Keratinocyte (primary cell): ENCODE measurements at regions not wholly inside any gene's neighbourhood (a gene's known extent, or its start where the extent isn't known, plus 50 kb on each side); places are given as distances from the start of the nearest gene placed in this dataset.
"Not testable (repeated sequence)": the region's sequence is repeated elsewhere in the genome, so short reads cannot be mapped to it uniquely, and the experiment has no call there.

ENCODE experiments used
- CTCF ChIP-seq, 3 experiments: IDR thresholded peaks in 1 of 3; conservative IDR thresholded peaks in 1 of 3; optimal IDR thresholded peaks in 1 of 3; 2 replicates in 2 of 3; 3 replicates in 1 of 3; pipeline versions ENCODE3 to v1.5.1; 2011; ENCODE audit warnings: low read length in 3 of 3, mild to moderate bottlenecking in 3 of 3, moderate library complexity in 2 of 3, control low read depth in 1 of 3, inconsistent platforms in 1 of 3; ENCODE audit not compliant: insufficient read depth in 2 of 3; ENCODE audit errors: extremely low read depth in 1 of 3
- EZH2 ChIP-seq: IDR thresholded peaks from one replicate; pipeline ENCODE4 v1.6.1; 2012; ENCODE audit warnings: inconsistent platforms, mild to moderate bottlenecking, low read length, moderate library complexity

- TF ChIP-seq CTCF (optimal IDR thresholded peaks at IDR 0.05 in 1 of 3, IDR thresholded peaks at IDR 0.05 in 1 of 3, conservative IDR thresholded peaks at IDR 0.05 in 1 of 3; ENCODE audit: extremely low read depth in 1 of 3, insufficient read depth in 2 of 3, low read length in 3 of 3); EZH2: not testable (repeated sequence)
Observed at GRCh38 chr17:21574611-21575255, 117.6 kb upstream of the KCNJ18 start.
